ENCODE measurements at regions not wholly inside any gene's neighbourhood (a gene's known extent, or its start where the extent isn't known, plus 50 kb on each side); places are given as distances from the start of the nearest gene placed in this dataset.
"Not testable (repeated sequence)": the region's sequence is repeated elsewhere in the genome, so short reads cannot be mapped to it uniquely, and the experiment has no call there.

DNA sequence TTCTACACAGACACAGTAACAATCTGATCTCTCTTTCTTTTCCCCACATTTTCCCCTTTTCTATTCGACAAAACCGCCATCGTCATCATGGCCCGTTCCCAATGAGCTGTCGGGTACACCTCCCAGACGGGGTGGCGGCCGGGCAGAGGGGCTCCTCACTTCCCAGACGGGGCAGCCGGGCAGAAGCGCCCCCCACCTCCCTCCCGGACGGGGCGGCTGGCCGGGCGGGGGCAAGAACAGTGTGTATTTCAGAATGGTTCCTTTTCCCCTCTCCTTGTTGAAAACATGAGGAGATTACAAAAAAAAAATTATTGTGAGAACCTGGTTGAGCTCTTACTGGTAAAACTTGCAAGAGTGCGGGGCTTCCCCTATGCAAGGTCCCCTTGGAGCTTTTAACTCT is 178.0 kb upstream of the GALNT15 start:
- DNase-seq = not testable (repeated sequence)

DNA sequence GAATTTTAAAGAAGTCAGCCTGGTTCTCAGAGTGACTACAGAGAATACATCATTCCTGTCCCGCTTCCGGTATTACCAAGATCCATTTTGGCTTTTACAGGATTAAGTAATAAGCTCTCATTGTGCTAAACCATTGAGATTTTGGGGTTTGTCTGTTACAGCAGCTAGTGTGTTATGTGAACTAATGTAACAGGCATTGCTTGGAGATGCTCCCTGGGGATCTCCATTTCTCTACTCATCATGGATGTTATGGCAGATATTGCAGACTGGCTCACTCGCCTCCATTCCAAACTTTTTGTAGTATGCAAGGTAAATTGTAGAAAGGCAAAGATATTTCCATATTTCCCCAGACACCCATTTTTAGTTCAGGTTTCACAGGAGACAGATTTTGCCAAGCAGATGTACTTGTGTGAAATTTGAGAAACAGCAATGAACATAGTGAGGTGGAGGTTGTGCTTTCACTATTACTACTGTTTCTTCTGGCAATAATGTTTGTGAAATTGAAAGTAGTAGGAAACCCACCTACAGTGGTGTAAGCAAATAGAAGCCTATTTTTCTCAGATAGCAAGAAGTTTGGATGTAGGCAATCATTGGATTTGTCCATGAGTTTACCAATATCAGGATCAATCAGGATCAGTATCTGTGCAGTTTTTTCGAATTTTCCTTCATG is 177.1 kb upstream of the GALNT15 start:
- no peak for DNase-seq

GRCh38 chr3:15998911-15999310 is 175.6 kb upstream of the GALNT15 start:
- no peak for DNase-seq

DNA sequence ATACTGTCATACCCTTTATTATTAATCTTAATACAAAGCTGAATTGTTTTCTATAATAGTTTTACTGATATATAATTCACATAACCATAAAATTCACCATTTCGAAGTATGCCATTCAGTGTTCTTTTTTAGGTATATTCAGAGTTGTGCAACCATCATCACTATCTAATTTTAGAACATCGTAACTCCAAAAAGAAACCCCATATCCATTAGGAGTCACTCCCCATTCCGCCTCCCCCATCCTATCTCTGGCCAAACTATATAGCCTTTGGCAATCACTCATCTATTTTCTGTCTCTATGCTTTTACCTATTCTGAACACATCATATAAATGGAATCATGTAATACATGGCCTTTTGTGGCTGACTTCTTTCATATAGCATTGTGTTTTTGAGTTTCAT is 169.7 kb upstream of the GALNT15 start:
- no peak for DNase-seq

GRCh38 chr3:16011376-16011775 is 163.1 kb upstream of the GALNT15 start:
- no peak for DNase-seq

DNA sequence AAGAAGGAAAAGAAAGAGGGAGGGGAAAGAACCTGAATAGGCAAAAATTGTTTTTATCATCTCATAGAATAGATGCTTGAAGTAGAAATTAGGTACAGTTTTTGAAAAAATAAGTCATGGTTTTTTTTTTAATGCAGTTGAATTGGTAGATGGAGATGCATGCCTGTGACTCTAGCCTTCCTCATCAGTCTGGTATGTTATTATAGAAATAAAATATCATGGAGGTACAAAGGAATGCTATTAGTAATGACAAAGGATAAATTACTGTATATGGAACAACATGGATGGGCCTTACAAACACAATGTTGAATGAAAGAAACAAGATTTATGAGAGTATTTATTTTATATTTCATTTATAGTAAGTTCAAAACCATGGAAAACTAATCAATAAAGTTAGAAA is 162.4 kb upstream of the GALNT15 start:
- no peak for DNase-seq

DNA sequence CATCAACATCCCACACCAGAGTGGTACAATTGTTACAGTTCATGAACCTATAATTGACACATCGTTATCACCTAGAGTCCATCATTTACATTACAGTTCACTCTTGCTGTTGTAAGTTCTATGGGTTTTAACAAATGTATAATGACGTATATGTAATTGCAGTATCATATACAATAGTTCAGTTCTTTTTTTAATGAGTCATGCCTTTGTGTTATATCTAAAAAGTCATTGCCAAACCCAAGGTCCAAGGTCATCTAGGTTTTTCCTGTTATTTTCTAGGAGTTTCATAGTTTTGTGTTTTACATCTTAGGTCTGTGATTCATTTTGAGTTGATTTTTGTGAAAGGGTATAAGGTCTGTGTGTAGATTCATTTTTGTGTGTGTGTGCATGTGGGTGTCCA is 160.9 kb upstream of the GALNT15 start:
- DNase-seq = no peak

- DNase-seq = not testable (repeated sequence)
These were observed 152.7 kb upstream of the GALNT15 start for GRCh38 chr3:16021801-16022200.

DNA sequence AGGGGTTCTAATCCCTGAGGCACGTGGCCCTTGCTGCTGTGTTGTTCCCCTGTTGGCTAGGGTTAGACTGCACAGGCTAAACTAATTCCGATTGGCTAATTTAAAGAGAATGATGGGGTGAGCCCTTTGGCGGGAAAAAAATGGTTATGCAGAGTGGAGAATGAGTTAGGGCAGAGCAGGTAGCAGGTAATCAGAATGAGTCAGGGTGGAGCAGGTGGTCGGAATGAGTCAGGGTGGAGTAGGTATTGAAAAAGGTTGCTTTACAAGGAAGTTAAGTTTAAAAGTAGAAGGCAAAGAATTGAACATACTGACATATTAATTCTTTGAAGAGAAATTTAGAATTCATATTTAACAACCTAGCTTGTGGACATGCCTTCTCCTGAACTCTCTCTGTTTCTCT is 150.6 kb upstream of the GALNT15 start:
- not testable (repeated sequence) for DNase-seq

GRCh38 chr3:16024548-16024947 is 149.9 kb upstream of the GALNT15 start:
- no peak for DNase-seq

DNA sequence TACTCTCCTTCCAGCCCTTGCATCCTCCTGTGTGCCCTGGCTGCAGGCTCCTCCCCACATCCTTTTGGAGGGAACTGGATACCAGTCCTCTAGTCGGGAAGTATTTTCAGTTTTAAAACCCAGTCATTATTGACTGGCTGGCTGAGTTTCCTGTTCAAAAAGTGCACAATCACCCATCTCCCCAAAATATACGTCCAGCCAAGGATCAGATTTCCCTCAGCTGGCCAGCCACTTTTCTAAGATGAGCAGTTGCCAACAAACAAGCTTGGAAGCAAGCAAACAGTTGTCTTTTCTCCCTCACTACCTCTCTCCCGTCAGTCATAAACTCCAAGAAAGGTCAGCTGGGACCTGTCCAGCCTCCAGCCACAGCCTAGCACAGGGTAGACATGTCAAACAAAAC is 147.7 kb upstream of the GALNT15 start:
- DNase-seq = no peak

GRCh38 chr3:16028604-16029003 is 145.9 kb upstream of the GALNT15 start:
- no peak for DNase-seq

DNA sequence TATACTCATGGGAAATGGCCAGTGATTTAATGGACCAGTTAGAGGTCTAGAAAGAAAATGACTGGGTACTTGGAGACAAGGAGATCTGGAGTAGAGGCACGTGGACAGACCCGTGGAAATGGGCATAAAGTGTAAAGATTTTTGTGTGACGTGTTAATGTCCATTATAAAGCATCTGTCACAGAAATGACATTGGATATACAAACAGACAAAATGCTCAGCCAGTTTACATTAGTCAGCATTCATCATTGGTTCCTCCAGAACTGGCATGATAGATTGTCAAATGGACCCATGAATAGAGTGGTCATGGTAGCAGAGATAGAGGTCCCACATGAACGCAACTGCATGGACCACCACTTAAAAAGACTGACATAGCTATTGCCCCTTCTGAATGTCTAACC is 144.1 kb upstream of the GALNT15 start:
- no peak for DNase-seq

DNA sequence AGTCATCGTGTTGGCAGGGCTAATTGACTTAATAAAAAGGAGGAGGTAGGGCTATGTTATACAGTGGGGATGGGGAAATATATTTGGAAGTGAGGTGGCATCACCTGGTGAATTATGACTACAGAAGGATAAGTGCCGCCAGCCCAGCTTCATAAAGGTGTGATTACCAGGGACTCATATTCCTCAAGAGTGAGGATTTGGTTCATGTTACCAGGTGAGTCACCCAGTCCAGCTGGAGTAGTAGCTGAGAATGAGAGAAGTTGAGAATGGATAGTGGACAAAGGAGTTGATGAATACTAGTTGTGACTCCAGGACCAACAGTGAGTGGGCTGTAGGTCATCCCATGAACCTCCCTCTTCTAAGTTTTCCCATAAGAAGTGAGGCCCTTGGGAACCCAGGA is 143.0 kb upstream of the GALNT15 start:
- no peak for DNase-seq

- DNase-seq = no peak
These were observed 140.4 kb upstream of the GALNT15 start for GRCh38 chr3:16033889-16034687.

GRCh38 chr3:16040991-16041390 is 133.5 kb upstream of the GALNT15 start:
- DNase-seq = no peak

DNA sequence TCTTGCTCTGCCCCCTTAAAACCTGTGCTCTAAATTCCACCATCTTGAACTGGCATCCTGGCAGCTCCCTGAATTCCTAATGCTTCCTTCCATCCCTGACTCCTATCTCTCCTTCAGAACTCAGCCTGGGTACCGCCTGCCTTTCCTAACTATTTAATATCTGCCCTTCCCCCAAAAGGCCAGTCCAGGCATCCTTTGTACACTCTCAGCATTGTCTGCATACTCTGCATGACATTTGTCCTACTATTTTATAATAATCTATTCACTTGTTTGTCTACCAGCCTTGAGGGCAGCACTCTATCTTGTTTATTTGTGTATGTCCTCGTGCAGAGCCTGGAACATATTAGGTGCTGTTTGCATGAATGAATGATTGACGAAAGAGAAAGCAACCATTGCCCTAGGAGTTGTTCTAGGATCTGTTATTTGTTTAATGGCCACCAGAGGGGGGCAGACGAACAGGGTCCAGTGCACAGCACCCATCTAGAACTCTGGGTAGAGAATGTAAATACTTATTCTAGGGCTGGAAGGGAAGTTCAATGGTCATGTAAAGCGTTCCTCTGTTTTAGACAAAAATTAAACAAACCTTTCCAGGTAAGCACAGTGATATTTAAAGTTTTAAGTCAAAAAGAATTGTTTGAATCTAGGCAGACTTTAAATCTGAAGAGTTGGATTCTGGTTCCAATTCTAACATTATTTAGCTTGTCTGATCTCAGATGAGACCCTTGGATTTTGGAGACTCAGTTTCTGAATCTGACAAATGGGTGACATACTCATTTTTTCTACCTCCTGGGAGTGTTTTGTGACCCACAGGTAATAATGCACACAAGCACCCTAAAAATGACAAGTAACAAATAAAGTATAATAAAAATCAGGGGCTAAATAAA is 125.8 kb upstream of the GALNT15 start:
- DNase-seq = peak; percentile 3

DNA sequence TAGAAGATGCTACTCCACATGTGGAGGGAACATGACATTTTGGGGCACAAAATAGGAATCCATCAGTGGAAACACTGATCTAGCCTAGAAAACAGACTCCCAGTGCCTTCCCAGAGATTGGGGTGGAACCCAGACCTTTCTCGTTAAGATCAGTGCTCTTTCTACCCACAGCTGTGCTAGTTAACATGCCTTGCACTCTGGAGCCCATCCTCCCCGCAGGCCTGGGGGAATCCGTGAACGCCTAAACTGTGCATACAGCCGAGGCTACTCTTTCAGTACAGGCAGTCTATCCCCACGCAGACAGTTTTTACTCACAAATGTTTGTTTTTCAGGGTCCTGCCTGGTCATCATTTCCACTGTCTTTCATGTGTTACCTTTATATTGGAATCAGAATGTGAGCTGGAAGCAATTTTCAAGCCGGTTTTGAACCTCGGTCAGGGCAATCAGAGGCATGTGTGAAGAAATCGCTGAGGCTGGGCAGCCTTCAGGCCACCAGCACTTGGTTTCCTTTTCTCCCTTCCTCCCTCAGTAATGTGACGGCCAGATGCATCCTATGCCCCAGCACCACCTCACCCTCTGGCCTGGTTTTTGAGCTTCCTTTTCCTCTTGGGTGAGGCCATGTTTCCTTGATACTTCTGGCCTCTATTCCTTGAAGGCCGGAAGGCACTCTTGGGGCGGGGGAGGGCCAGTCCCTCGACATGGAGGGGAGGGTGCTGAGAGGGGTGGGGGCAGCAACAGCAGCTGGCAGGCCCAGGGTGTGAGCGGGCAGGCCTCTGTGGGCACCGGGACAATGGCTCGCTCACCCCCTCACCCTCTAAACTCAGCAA is 123.6 kb upstream of the GALNT15 start:
- DNase-seq = no peak

DNA sequence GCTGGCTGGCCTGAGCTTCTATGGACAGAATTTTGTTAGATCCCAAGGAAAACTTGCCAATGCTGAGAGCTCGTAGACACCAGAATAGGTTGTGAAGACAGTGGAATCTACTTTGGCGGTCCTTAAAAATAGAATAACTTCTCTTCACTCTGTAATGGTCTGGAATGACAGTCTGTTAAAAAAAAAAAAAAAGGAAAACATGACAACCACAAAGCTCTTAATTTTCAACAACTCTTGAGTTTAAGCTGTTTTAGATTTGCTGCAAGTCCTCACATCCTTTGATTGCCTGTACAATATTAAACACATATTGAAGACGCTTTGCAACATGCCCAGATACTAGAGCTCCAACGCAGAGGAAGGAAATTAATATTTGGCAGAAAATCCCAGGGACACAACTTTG is 122.8 kb upstream of the GALNT15 start:
- DNase-seq = no peak

GRCh38 chr3:16052964-16053363 is 121.5 kb upstream of the GALNT15 start:
- DNase-seq = no peak

DNA sequence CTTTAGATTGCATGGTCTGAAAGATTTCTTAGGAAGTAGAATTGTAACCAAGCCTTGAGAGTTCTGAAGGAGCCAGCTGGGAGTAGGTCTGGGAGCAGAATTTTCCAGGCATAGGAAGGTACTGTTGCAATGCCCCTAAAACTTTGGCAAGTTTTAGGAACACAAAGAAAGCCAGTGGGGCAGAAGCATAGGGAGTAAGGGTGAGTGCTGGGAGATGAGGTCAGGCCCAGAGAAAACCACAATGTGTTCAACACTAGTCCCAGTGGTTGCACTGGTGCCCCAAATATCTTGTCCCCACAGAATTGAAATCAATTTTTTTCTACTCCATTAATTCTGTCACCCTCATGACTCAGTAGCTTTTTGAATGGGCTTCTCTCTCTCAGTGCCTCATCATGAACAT is 120.7 kb upstream of the GALNT15 start:
- no peak for DNase-seq

DNA sequence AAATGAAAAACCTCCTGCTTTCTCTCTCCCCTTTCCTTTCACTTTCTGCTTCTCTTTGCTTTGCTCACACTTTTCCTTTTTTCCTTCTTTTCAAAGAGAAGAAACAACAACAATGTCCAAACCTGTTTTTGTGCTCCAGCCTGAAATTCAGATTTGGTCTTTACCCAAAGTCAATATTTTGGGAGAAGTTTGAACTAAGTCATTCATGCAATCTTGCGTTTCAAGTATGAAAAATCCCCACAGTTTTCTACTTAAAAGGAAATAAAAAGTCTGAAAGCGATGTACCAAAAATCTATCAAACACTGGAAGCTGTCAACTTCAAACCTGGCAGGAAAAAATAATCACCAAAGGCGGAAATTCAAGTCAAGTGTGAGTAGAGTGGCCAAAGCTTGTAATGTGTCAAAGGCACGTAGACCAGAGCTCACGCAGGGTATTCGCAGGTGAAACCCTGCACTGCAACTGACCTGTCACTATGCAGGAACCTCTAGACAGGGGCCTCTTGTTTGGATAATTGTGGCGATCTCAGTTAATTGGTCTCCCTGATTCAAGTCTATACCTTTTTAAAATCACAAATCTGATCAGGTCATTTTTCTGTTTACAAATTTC is 118.8 kb upstream of the GALNT15 start:
- DNase-seq = no peak
